GM10266 (cell line): ENCODE measurements at regions not wholly inside any gene's neighbourhood (a gene's known extent, or its start where the extent isn't known, plus 50 kb on each side); places are given as distances from the start of the nearest gene placed in this dataset.

Experiments used
- DNase-seq: peaks from one replicate; pipeline ENCODE4 v3.0.0; 2012; ENCODE audit errors: extremely low spot score
- CTCF ChIP-seq: IDR thresholded peaks from 2 replicates; pipeline ENCODE4 v1.5.1; 2012; ENCODE audit warnings: mild to moderate bottlenecking, low read depth; ENCODE audit not compliant: control insufficient read depth, insufficient read depth; ENCODE audit errors: missing control alignments

GRCh38 chr18:7168408-7168807 lies 50.8 kb upstream of the LAMA1 start:
- no peak for TF ChIP-seq CTCF

More at GRCh38 chr18:7168408-7168807, 50.8 kb upstream of the LAMA1 start:
- no peak for DNase-seq
